ENCODE measurements at regions not wholly inside any gene's neighbourhood (a gene's known extent, or its start where the extent isn't known, plus 50 kb on each side); places are given as distances from the start of the nearest gene placed in this dataset.

DNA sequence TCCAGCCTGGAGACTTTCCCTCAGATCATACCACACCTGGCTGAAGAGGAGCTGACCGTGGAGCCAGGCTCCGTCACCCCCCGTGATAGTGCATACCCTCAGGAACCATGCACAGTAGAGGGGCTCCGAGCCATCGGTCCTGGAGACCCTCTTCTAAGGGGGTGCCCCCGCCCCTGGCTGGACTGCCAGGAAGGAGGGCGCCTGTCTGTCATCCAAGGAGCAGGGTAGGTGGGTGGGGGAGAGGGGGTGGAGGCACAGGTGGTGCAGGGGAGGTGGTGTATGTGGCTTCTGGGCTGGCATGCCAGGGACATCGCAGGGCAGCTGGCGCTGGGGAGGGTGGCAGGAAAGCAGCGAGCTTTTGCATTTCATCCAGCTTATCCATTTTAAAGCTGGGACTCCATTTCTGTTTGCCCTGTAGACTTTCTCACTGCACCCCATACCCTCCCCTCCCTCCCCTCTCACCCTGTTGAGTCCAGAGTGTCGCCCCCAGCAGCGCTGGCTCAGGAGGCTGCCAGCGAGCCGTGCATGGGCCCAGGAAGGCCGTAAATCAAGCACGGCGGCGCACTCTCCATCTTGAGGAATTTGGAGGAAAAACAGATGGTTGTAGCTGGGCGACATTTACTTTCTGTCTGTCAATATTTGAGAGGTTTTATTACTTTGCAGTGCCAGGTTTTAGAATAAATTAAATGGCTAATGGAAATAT lies 56.2 kb upstream of the HS6ST1 start:
- TF ChIP-seq CTCF (IDR thresholded peaks at IDR 0.05; ENCODE audit: low read length) (no peak), EZH2phosphoT487 (IDR thresholded peaks at IDR 0.05; ENCODE audit: low read length) (no peak), EZH2 (optimal IDR thresholded peaks at IDR 0.05; ENCODE audit: low read depth, low read length) (no peak)
